ENCODE measurements at regions not wholly inside any gene's neighbourhood (a gene's known extent, or its start where the extent isn't known, plus 50 kb on each side); places are given as distances from the start of the nearest gene placed in this dataset.

DNA sequence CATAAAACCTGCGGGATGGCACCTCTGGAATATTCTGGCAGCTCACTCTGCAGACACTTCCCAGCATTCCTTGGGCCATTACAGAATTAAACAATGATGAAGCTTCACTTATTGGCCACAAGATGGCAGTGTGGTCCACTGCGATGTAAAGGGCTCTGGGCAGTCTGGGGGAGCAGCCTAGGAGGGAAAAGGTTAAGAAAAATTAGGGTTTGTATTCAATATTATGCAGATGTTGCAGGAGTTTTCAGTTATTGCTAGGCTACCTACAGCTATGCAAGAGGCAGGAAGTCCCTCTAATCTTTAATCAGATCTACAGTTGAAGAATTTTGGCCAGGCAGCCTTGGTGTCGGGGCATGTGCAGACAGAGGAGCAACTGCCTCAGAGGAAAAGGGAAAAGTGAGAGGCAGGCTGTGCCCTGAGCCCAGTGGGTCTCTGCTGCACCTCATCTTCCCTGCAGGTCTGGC lies 233.2 kb upstream of the PRSS1 start:
- TF ChIP-seq, protein P1, sequence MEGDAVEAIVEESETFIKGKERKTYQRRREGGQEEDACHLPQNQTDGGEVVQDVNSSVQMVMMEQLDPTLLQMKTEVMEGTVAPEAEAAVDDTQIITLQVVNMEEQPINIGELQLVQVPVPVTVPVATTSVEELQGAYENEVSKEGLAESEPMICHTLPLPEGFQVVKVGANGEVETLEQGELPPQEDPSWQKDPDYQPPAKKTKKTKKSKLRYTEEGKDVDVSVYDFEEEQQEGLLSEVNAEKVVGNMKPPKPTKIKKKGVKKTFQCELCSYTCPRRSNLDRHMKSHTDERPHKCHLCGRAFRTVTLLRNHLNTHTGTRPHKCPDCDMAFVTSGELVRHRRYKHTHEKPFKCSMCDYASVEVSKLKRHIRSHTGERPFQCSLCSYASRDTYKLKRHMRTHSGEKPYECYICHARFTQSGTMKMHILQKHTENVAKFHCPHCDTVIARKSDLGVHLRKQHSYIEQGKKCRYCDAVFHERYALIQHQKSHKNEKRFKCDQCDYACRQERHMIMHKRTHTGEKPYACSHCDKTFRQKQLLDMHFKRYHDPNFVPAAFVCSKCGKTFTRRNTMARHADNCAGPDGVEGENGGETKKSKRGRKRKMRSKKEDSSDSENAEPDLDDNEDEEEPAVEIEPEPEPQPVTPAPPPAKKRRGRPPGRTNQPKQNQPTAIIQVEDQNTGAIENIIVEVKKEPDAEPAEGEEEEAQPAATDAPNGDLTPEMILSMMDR (IDR thresholded peaks at IDR 0.05): peak; percentile 62 to 89 (median 70)
- TF ChIP-seq POLR2A (IDR thresholded peaks at IDR 0.05): no peak
